HEK293T (cell line): ENCODE measurements at regions not wholly inside any gene's neighbourhood (a gene's known extent, or its start where the extent isn't known, plus 50 kb on each side); places are given as distances from the start of the nearest gene placed in this dataset.

Source experiments
- BHLHE40 ChIP-seq: fragments of 450-650 bp; IDR thresholded peaks from 2 replicates; pipeline ENCODE4 v1.6.1; 2016; ENCODE audit warnings: mild to moderate bottlenecking, moderate library complexity, borderline replicate concordance
- FOXM1 ChIP-seq: fragments of 450-650 bp; IDR thresholded peaks from 2 replicates; pipeline ENCODE4 v1.6.1; 2017; ENCODE audit warnings: mild to moderate bottlenecking, borderline replicate concordance
- SUZ12 ChIP-seq: fragments of 450-650 bp; IDR thresholded peaks from 2 replicates; pipeline ENCODE4 v1.6.1; 2016; ENCODE audit warnings: mild to moderate bottlenecking
- TARDBP ChIP-seq: fragments of 450-650 bp; IDR thresholded peaks from 2 replicates; pipeline ENCODE4 v1.6.1; 2016

- no peak for TF ChIP-seq TARDBP
- no peak for TF ChIP-seq FOXM1
- TF ChIP-seq SUZ12: no peak
- no peak for TF ChIP-seq BHLHE40
These were observed 51.5 kb upstream of the HS3ST2 start for GRCh38 chr16:22762486-22762885.
